Mammary epithelial cell (primary cell): ENCODE measurements at regions not wholly inside any gene's neighbourhood (a gene's known extent, or its start where the extent isn't known, plus 50 kb on each side); places are given as distances from the start of the nearest gene placed in this dataset.

Experiments
- CTCF ChIP-seq, 2 donors: IDR thresholded peaks in 1 of 2; conservative IDR thresholded peaks in 1 of 2; 2 replicates each; pipeline ENCODE4 v1.5.1; 2011 to 2012; ENCODE audit warnings: inconsistent platforms in 2 of 2, low read length in 2 of 2, mild to moderate bottlenecking in 2 of 2, control low read depth in 1 of 2, low read depth in 1 of 2; ENCODE audit not compliant: insufficient read depth in 1 of 2; ENCODE audit errors: extremely low read depth in 1 of 2
- EZH2 ChIP-seq: IDR thresholded peaks from 2 replicates; pipeline ENCODE4 v1.6.1; 2012; ENCODE audit warnings: low read length, inconsistent platforms, borderline replicate concordance

GRCh38 chr22:46066691-46067090, 83.6 kb upstream of the PPARA start:
- no peak for TF ChIP-seq CTCF (conservative IDR thresholded peaks at IDR 0.05 in 1 of 2, IDR thresholded peaks at IDR 0.05 in 1 of 2; ENCODE audit: extremely low read depth in 1 of 2, insufficient read depth in 1 of 2, low read depth in 1 of 2, low read length in 2 of 2)
- TF ChIP-seq EZH2 = no peak
